Gastroesophageal sphincter (tissue), 4 donors: ENCODE measurements at regions not wholly inside any gene's neighbourhood (a gene's known extent, or its start where the extent isn't known, plus 50 kb on each side); places are given as distances from the start of the nearest gene placed in this dataset.

Experiments
- ATAC-seq: fragments of 150-250 bp; one replicate; pipeline ENCODE4 v1.9.1; 2016; ENCODE audit warnings: mild to moderate bottlenecking, moderate library complexity
- H3K27ac ChIP-seq, 4 donors: fragments of 200-600 bp; sonication (generic) in 3 of 4; 1 replicate in 3 of 4; 2 replicates in 1 of 4; pipeline ENCODE4 v1.5.1; 2016 to 2019
- H3K27me3 ChIP-seq: fragments of 200-600 bp; sonication (generic); one replicate; pipeline ENCODE4 v1.5.1; 2019
- H3K36me3 ChIP-seq, 2 donors: fragments of 200-600 bp; sonication (generic); one replicate each; pipeline ENCODE4 v1.5.1; 2019; ENCODE audit warnings: control low read depth in 1 of 2
- H3K4me1 ChIP-seq, 3 donors: fragments of 200-600 bp; sonication (generic); 1 replicate in 2 of 3; 2 replicates in 1 of 3; pipeline ENCODE4 v1.5.1; 2016 to 2019; ENCODE audit warnings: control low read depth in 2 of 3
- H3K4me3 ChIP-seq, 2 donors: fragments of 200-600 bp; sonication (generic); one replicate each; pipeline ENCODE4 v1.5.1; 2019; ENCODE audit warnings: mild to moderate bottlenecking in 1 of 2, moderate library complexity in 1 of 2
- H3K9me3 ChIP-seq, 3 donors: fragments of 200-600 bp; sonication (generic); one replicate each; pipeline ENCODE4 v1.5.1; 2017 to 2019; ENCODE audit warnings: control low read depth in 2 of 3
- CTCF ChIP-seq, 4 experiments: fragments of 200-600 bp in 2 of 4; fragments of 450-650 bp in 2 of 4; sonication (generic) in 1 of 4; IDR thresholded peaks; one replicate each; pipeline ENCODE4 v1.5.1; 2017 to 2019; ENCODE audit warnings: antibody characterized with exemption in 4 of 4, mild to moderate bottlenecking in 2 of 4, moderate library complexity in 2 of 4
- EP300 ChIP-seq: sonication (generic); formaldehyde crosslinking; IDR thresholded peaks from one replicate; pipeline ENCODE4 v1.6.1; 2017; ENCODE audit warnings: antibody characterized with exemption, mild to moderate bottlenecking
- POLR2A ChIP-seq, 2 donors: fragments of 450-650 bp; IDR thresholded peaks; one replicate each; pipeline ENCODE4 v1.6.1; 2017; ENCODE audit warnings: antibody characterized with exemption in 2 of 2, mild to moderate bottlenecking in 2 of 2, moderate library complexity in 1 of 2
- POLR2AphosphoS5 ChIP-seq: sonication (generic); formaldehyde crosslinking; IDR thresholded peaks from one replicate; pipeline ENCODE4 v1.6.1; 2017; ENCODE audit warnings: antibody characterized with exemption
- WGBS, 2 donors: methylation state at CpG; one replicate each; pipeline ENCODE4 v1.1.5; 2018; ENCODE audit warnings: low coverage in 1 of 2; 5-methylcytosine and 5-hydroxymethylcytosine counted together

GRCh38 chr15:93587059-93587521, 498.1 kb upstream of the RGMA start:
- no peaks in the 10 kb centered on the region for H3K4me1 ChIP-seq
- H3K27ac ChIP-seq, result no peak overlapping the region
- no peak for ATAC-seq
- no peak overlapping the region for H3K4me3 ChIP-seq
- no peaks in the 10 kb centered on the region for H3K36me3 ChIP-seq
- TF ChIP-seq POLR2AphosphoS5, result no peak
- no peaks in the 10 kb centered on the region for H3K27me3 ChIP-seq
- H3K9me3 ChIP-seq, result no peaks in the 10 kb centered on the region

DNA sequence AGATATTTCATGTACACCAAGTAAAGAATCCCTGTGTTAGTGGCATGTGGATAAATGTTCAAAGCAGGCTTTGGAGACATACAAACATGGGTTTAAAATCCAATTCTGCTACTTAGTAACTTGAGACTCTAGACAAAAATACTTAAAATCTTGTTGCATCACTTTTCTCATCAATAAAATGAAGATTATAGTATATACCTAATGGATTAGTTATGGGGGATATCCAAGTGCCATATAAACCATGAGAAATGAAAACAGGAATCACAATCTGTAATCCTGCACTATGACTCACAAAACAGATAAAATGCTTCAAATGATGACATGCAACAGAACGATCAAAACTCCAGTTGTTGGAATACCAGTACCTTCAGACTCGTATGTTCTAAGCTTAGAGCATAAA, 496.0 kb upstream of the RGMA start:
- H3K9me3 ChIP-seq, result no peaks in the 10 kb centered on the region
- 61 to 69% methylated on average over 2 of the region's 2 CpGs for WGBS, 2 donors
- no peak for TF ChIP-seq CTCF (IDR thresholded peaks at IDR 0.05)
- TF ChIP-seq POLR2AphosphoS5, result no peak
- no peak for TF ChIP-seq POLR2A (IDR thresholded peaks at IDR 0.05)
- no peak for TF ChIP-seq EP300

GRCh38 chr15:93583968-93584367, 495.0 kb upstream of the RGMA start:
- Histone ChIP-seq H3K9me3 (peaks cover 0 to 8% (median 0%) of the 10 kb centered on the region in 3 donors), H3K4me3 (no peak overlapping the region), H3K36me3 (no peaks in the 10 kb centered on the region), H3K4me1 (no peaks in the 10 kb centered on the region), H3K27ac (no peak overlapping the region), H3K27me3 (no peaks in the 10 kb centered on the region)
- 10 to 77% methylated on average over 1 to 4 of the region's 4 CpGs for WGBS, 2 donors
- ATAC-seq, result no peak
- TF ChIP-seq POLR2AphosphoS5 (no peak), EP300 (no peak), POLR2A (IDR thresholded peaks at IDR 0.05) (no peak), CTCF (IDR thresholded peaks at IDR 0.05) (no peak)

More for the DNA sequence above, 496.0 kb upstream of the RGMA start:
- Histone ChIP-seq H3K4me1 (no peaks in the 10 kb centered on the region), H3K4me3 (no peak overlapping the region), H3K27ac (no peak overlapping the region), H3K36me3 (no peaks in the 10 kb centered on the region), H3K27me3 (no peaks in the 10 kb centered on the region)
- no peak for ATAC-seq

GRCh38 chr15:93583552-93583951, 494.5 kb upstream of the RGMA start:
- no peaks in the 10 kb centered on the region for H3K4me1 ChIP-seq
- ATAC-seq, result no peak
- H3K27me3 ChIP-seq, result no peaks in the 10 kb centered on the region
- H3K9me3 ChIP-seq, result peaks cover 0 to 12% (median 0%) of the 10 kb centered on the region in 3 donors
- 15 to 57% methylated on average over 3 of the region's 3 CpGs for WGBS, 2 donors
- no peak overlapping the region for H3K27ac ChIP-seq
- no peak overlapping the region for H3K4me3 ChIP-seq
- TF ChIP-seq POLR2A (IDR thresholded peaks at IDR 0.05) (no peak), CTCF (IDR thresholded peaks at IDR 0.05) (no peak)
- H3K36me3 ChIP-seq, result no peaks in the 10 kb centered on the region

DNA sequence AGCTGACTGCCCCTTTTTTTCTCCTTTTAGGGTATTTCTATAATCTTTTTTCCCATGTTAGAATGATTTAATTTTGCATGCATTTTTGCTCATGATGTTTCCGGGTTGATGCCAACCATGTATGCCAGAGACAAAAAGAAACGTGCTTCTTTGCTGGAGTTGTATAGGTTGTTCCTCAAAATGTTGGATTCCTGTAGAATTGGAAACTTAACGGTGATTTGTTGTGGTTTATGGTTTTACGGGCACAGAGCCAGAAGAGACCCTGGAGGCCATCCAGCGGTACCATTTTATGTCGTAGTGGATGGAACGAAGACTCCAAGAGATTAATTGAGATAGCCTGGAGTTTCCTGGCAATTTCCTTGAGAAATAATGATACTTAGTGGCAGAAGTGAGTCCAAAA, 481.5 kb upstream of the RGMA start:
- ATAC-seq, result no peak
- H3K4me1 ChIP-seq, result no peaks in the 10 kb centered on the region
- H3K27me3 ChIP-seq, result no peaks in the 10 kb centered on the region
- H3K27ac ChIP-seq, result no peak overlapping the region
- 82 to 91% methylated on average over 7 of the region's 7 CpGs for WGBS, 2 donors
- no peak overlapping the region for H3K4me3 ChIP-seq
- H3K9me3 ChIP-seq, result no peaks in the 10 kb centered on the region
- no peak for TF ChIP-seq POLR2AphosphoS5
- TF ChIP-seq EP300, result no peak
- no peaks in the 10 kb centered on the region for H3K36me3 ChIP-seq

DNA sequence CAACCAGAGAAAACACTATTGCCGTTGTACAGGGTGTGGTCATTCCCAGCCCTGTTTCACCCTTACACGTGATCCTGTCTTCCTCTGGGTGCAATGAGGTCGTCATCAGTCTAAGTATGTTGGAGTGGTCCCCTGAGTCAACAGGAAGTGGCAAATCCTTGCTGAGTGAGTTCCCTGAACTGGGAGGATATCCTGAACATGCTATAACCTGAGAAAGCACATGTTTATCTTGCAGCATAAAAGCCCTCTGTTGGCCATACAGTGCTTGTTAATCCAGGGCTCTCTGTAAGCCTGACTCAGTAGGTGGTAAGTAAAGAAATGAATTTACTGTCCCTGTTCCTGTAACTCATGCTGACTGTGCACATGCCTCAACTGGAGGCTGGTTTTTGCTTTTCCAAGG, 477.8 kb upstream of the RGMA start:
- Histone ChIP-seq H3K36me3 (no peaks in the 10 kb centered on the region), H3K4me1 (no peaks in the 10 kb centered on the region), H3K27ac (no peak overlapping the region), H3K27me3 (no peaks in the 10 kb centered on the region), H3K4me3 (no peak overlapping the region), H3K9me3 (no peaks in the 10 kb centered on the region)
- no peak for ATAC-seq
- WGBS, 2 donors, result 50% methylated on average over 1 of the region's 3 CpGs; no CpG with 5 or more reads in 1 of the 2 donors
- no peak for TF ChIP-seq POLR2A (IDR thresholded peaks at IDR 0.05)
- TF ChIP-seq CTCF (IDR thresholded peaks at IDR 0.05), result no peak
